H1 (cell line): ENCODE measurements at regions not wholly inside any gene's neighbourhood (a gene's known extent, or its start where the extent isn't known, plus 50 kb on each side); places are given as distances from the start of the nearest gene placed in this dataset.

Experiments used
- BRCA1 ChIP-seq: IDR thresholded peaks from 2 replicates; pipeline ENCODE4 v1.6.1; 2012; ENCODE audit warnings: low read depth, low read length, improper control_type of control experiment

DNA sequence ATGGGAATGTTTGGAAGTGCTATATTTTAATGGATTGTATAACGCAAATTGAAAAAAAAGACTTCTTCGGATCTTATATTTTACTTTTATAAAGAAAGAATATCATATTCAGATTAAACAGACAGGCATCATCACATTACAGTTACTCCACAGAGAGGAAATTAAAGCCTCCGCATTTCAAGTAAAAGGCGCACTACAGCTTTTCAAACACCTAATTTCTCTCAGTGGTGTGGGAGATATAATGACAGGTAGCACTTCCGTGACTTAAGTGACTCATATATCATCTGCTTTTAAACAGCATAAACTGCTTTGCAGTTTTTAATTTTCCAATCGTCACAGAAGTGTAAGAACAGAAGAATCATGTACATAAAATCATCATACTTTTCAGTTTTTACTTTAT, 751.4 kb downstream of the FSCB start (continued):
- TF ChIP-seq BRCA1: no peak
- TF ChIP-seq, all 59 proteins: peak for 0
